NCI-H2081 (cell line): ENCODE measurements at regions not wholly inside any gene's neighbourhood (a gene's known extent, or its start where the extent isn't known, plus 50 kb on each side); places are given as distances from the start of the nearest gene placed in this dataset.

Experiments used
- DNase-seq, 2 experiments: peaks; one replicate each; lab custom pipeline; 2025; lab: John Stamatoyannopoulos, UW

- DNase-seq = no peak
Measured at GRCh38 chr4:136551753-136552152, 980.5 kb downstream of the PCDH18 start.

GRCh38 chr4:136540747-136541146, 991.5 kb downstream of the PCDH18 start:
- no peak for DNase-seq

DNA sequence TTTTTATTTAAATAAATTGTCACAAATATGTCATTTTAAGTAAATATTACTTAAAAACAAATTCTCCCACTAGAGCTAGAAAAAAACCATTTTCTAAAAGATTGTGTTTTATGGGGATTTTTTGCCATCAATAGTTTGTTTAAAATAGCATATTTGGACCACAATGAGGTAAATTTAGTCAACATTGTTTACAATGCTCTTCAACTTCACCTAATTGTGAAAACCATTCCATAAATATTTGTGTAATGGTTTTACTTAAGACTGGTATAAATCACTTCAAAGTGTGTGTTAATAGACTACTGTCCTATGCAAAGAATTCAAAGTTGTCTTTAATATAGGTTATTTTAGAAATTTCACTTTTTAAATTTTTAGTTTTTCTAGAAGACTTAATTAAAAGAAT, 1004.2 kb downstream of the PCDH18 start:
- no peak for DNase-seq

- no peak for DNase-seq
Measured at GRCh38 chr4:136526517-136526916, 1005.8 kb downstream of the PCDH18 start.

- DNase-seq = no peak
Measured at GRCh38 chr4:136524039-136524438, 1008.3 kb downstream of the PCDH18 start.

GRCh38 chr4:136516371-136516770, 1015.9 kb downstream of the PCDH18 start:
- DNase-seq = peak in 1 of 2 experiments; percentile 7

DNA sequence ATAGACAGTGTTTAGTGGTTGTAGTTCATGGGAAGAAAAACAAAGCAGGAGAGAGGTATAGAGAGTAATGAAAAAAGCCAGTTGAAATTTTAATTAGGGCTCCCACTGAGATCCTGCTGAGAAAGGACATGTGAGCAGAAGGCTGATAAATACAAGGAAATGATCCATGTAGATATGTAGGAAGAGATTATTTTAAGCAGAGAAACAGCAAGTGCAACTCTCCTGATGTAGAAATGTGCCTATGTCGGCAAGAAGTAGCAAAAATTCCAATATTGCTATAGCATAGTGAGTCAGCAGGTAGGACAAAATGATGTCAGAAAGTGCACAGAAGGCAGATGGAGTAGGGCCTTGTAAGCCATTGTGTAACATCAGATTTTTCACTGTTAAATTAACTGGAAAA, 1027.3 kb downstream of the PCDH18 start:
- peak; percentile 14 to 27 for DNase-seq

DNA sequence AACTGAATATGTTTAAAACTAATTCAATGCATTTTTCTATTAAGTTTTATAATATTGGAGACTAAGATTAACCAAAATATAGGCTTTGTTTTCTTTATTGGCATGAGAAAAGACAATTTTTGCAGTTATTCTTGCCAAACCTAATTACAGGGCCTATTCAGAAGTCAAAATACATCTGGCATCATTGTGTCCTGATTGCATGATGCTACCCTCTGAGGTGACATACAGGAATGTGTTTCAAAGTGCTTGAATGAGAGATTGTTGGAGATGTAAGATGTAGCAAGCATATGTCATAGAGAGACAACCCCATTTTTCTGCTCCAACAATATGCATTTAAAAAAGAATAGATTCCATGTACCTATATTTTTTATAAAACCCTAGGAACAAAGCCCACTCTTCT, 1036.4 kb downstream of the PCDH18 start:
- DNase-seq = no peak

DNA sequence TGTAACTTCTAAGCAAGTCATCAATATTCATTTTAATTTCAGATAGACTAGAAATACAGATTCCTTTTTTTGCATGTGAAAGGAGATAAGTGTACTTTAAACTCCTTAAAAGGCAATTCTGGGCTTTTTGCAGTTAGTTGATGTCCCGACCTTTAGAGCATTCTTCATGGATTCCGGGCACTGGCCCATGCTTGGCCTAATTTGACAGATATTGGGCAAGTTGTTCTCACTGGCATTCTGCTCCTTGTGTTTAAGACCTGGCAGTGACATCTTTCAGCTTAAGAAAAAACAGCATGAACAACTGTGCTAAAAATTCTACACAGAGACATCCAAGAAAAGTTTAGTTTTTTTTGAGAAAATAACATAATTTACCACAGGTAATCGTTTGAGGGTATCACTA, 1037.2 kb downstream of the PCDH18 start:
- DNase-seq = no peak

DNA sequence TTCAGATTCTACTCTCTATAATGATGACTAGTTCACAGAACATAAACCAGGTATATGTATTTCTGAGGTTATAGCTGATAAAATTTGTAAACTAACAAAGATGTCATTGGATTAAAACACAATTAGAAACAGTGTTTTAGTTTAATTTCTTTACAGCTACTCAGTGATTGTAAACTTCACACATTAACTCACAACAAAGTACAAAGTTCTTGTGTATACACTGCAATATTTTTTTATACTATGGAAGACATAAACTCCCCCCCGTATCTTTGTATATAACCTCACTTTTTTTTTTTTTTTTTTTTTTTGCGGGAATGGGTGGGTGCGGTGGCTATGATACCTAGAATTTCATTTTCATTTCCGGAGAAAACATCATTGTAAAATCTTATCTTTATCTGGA, 1043.2 kb downstream of the PCDH18 start:
- no peak for DNase-seq

DNA sequence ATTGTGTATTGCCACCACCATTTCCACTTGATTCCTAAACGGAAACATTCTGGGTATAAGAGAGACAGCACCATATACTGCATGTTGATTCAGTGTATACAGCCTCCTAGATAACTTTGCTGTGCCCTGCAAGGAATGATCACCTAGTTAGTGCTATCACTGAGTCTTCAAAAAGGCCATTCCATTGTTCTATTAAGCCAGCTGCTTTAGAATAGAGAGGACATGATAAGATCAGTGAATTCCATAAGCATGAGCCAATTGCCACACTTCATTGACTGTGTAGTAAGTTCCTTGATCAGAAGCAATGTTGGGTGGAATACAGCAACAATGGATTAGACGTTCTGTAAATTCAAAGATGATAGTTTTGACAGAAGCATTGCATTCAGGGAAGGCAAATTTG, 1047.3 kb downstream of the PCDH18 start:
- DNase-seq = no peak

- DNase-seq = no peak
Measured at GRCh38 chr4:136476753-136477152, 1055.5 kb downstream of the PCDH18 start.

GRCh38 chr4:136471051-136471450, 1061.2 kb downstream of the PCDH18 start:
- no peak for DNase-seq

DNA sequence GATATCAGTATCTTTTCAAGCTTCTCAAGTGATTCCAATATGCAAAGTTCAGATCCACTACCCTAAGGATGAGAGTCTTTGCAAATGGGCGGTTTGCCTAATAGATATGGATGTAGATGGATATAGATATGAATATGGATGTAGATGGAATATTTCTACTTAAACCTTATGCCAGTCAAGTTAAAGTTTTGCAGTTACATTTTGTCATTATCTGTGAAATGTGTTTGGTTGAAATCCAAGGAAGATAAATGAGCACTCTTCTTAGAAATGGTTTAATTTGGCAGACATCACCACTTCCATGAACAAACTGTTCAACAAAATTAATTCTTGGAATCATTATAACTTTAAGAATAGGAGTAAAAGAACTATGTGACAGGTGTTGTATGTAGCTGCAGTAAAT, 1066.6 kb downstream of the PCDH18 start:
- no peak for DNase-seq

DNA sequence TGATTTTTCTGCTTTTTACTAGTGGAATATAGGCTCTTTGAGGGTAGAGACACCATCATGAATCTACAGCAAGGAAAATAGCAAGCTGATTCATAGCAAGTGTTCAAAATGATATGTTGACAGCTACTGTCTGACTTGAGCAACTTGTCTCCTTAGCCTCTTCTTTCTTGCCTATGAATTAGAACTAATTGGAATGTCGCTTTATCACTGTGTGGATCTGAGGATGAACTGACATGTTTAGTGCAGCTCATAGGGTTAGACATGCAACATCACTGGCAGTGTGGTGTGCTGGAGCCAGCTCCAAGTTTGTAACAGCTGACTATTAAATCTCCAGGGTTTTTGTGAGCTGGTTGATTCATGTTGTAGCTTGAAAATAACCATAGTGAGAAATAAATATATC, 1068.4 kb downstream of the PCDH18 start:
- DNase-seq = no peak

DNA sequence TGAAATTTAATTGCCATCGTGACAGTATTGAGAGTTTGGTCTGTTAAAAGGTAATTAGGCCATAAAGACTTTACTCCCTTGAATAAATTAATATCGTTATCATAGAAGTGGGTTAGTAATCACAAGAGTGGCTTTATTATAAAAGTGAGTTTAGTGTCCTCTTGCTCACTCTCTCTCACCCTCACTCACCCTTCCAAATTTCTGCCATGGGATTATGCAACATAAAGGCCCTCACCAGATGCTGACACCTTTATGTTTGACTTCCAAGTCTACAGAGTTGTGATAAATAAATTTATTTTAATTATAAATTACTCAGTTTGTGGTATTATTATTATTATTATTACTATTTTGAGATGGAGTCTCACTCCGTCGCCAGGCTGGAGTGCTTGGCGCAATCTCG, 1070.8 kb downstream of the PCDH18 start:
- no peak for DNase-seq

DNA sequence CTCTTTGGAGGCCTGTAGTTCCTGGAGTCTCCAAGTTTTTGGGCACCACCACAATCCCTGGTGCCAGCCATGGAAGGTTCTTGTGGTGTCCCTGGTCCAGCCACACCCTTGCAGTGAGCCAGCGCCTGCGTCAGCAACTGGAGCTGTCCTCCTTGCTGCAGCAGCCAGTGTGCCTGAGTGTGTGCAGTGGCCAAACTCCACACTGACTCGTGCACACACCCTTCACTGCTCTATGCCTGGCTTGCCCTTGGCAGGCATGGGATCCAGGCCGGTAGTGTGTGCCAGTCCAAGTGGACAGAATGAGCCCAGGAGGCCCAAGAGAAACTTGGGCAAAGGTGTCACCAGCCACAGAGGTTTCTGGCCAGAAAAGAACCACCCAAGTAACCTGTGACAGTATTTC, 1074.0 kb downstream of the PCDH18 start:
- DNase-seq = no peak

- DNase-seq = no peak
Measured at GRCh38 chr4:136457577-136457976, 1074.7 kb downstream of the PCDH18 start.

GRCh38 chr4:136457004-136457403, 1075.3 kb downstream of the PCDH18 start:
- no peak for DNase-seq

- no peak for DNase-seq
Measured at GRCh38 chr4:136443006-136443405, 1089.3 kb downstream of the PCDH18 start.

DNA sequence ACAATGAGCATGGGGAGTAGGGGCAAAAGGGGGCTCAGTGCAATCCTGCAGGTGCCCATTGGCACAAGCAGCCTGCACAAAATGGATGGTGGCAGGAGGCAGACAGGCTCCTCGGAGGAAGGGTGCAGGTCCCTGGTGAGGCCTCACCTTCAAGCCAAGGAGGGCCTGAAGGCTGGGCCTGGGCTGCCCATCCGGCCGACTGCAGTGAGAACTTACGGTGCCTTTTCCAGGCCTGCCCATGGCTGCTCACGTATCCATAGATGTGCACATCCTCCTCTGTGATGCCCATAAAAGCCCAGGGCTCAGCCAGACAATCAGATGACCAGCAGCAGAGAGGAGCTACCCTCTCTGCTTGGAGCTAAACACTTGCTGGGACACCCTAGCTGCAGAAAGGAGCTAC, 1089.8 kb downstream of the PCDH18 start:
- no peak for DNase-seq

- DNase-seq = no peak
Measured at GRCh38 chr4:136441629-136442282, 1090.5 kb downstream of the PCDH18 start.

GRCh38 chr4:136438645-136439044, 1093.6 kb downstream of the PCDH18 start:
- no peak for DNase-seq

- DNase-seq = no peak
Measured at GRCh38 chr4:136424052-136424451, 1108.2 kb downstream of the PCDH18 start.

DNA sequence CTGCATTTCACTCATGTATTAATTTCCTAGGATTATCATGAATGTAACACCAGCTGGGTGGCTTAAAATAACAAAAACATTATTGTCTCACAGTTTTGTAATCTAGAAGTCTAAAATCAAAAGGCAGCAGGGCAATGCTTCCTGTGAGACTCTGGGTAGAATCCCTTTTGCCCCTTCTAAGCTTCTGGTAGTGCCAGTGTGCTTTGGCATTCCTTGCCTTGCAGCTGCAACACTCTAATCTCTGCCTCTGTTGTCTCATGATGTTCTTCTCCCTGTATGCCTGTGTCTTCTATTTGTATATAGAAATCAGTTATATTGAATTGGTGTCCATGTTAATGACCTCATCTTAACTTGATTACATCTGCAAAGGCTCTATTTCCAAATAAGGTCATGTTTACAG, 1117.3 kb downstream of the PCDH18 start:
- no peak for DNase-seq
